HL-60 (cell line): ENCODE measurements at regions not wholly inside any gene's neighbourhood (a gene's known extent, or its start where the extent isn't known, plus 50 kb on each side); places are given as distances from the start of the nearest gene placed in this dataset.

Source experiments
- GABPA ChIP-seq: IDR thresholded peaks from 2 replicates; pipeline ENCODE4 v1.6.1; 2012; ENCODE audit warnings: low read depth
- POLR2AphosphoS5 ChIP-seq: IDR thresholded peaks from 2 replicates; pipeline ENCODE4 v1.6.1; 2012; ENCODE audit warnings: low read depth
- REST ChIP-seq: IDR thresholded peaks from 2 replicates; pipeline ENCODE4 v1.6.1; 2012; ENCODE audit warnings: low read depth; ENCODE audit not compliant: insufficient replicate concordance
- SPI1 ChIP-seq: IDR thresholded peaks from 2 replicates; pipeline ENCODE4 v1.6.1; 2012; ENCODE audit warnings: low read depth, mild to moderate bottlenecking, borderline replicate concordance
- TF ChIP-seq, protein P1 (sequence below): IDR thresholded peaks from one replicate; pipeline ENCODE4 v1.5.1; 2011; ENCODE audit warnings: low read length, control low read depth, inconsistent platforms; ENCODE audit not compliant: insufficient read depth

- TF ChIP-seq, protein P1, sequence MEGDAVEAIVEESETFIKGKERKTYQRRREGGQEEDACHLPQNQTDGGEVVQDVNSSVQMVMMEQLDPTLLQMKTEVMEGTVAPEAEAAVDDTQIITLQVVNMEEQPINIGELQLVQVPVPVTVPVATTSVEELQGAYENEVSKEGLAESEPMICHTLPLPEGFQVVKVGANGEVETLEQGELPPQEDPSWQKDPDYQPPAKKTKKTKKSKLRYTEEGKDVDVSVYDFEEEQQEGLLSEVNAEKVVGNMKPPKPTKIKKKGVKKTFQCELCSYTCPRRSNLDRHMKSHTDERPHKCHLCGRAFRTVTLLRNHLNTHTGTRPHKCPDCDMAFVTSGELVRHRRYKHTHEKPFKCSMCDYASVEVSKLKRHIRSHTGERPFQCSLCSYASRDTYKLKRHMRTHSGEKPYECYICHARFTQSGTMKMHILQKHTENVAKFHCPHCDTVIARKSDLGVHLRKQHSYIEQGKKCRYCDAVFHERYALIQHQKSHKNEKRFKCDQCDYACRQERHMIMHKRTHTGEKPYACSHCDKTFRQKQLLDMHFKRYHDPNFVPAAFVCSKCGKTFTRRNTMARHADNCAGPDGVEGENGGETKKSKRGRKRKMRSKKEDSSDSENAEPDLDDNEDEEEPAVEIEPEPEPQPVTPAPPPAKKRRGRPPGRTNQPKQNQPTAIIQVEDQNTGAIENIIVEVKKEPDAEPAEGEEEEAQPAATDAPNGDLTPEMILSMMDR: no peak
- TF ChIP-seq GABPA (no peak), REST (no peak), POLR2AphosphoS5 (no peak), SPI1 (no peak)
These were observed 556.3 kb downstream of the RIT2 start for GRCh38 chr18:42559069-42559690.
